ENCODE measurements at regions not wholly inside any gene's neighbourhood (a gene's known extent, or its start where the extent isn't known, plus 50 kb on each side); places are given as distances from the start of the nearest gene placed in this dataset.

GRCh38 chr3:72560846-72561675, 287.2 kb downstream of the SHQ1 start:
- Histone ChIP-seq H3K27ac (ENCODE audit: low read depth, low read length) (no peak overlapping the region), H3K4me3 (ENCODE audit: insufficient read depth, low read length, poor library complexity, severe bottlenecking) (no peak overlapping the region), H2AFZ (ENCODE audit: low read depth, low read length, severe bottlenecking) (no peak overlapping the region), H4K20me1 (ENCODE audit: low read depth, low read length) (no peaks in the 10 kb centered on the region), H3K36me3 (ENCODE audit: low read length) (no peaks in the 10 kb centered on the region), H3K9me2 (replicated peaks; ENCODE audit: insufficient read depth, low read length) (no peaks in the 10 kb centered on the region), H3K79me2 (ENCODE audit: insufficient read depth, low read length) (no peaks in the 10 kb centered on the region), H3K9ac (ENCODE audit: low read length) (no peak overlapping the region), H3K9me3 (ENCODE audit: insufficient read depth, low read length) (no peaks in the 10 kb centered on the region), H3F3A (ENCODE audit: insufficient read depth) (no peaks in the 10 kb centered on the region), H3K27me3 (ENCODE audit: low read length) (no peaks in the 10 kb centered on the region), H3K4me2 (ENCODE audit: low read depth, low read length, poor library complexity, severe bottlenecking) (no peak overlapping the region)
- no peak for TF ChIP-seq EZH2phosphoT487 (conservative IDR thresholded peaks at IDR 0.05; ENCODE audit: low read length)
- TF ChIP-seq CTCF (IDR thresholded peaks at IDR 0.05; ENCODE audit: insufficient read depth, low read length, poor library complexity, severe bottlenecking) = no peak

- H3K4me3 ChIP-seq (ENCODE audit: insufficient read depth, low read length, poor library complexity, severe bottlenecking) = no peak overlapping the region
- H3K9me3 ChIP-seq (ENCODE audit: insufficient read depth, low read length) = no peaks in the 10 kb centered on the region
- no peak overlapping the region for H2AFZ ChIP-seq (ENCODE audit: low read depth, low read length, severe bottlenecking)
- no peaks in the 10 kb centered on the region for H3F3A ChIP-seq (ENCODE audit: insufficient read depth)
- TF ChIP-seq EZH2phosphoT487 (conservative IDR thresholded peaks at IDR 0.05; ENCODE audit: low read length) (no peak), CTCF (IDR thresholded peaks at IDR 0.05; ENCODE audit: insufficient read depth, low read length, poor library complexity, severe bottlenecking) (no peak)
- no peaks in the 10 kb centered on the region for H3K9me2 ChIP-seq (replicated peaks; ENCODE audit: insufficient read depth, low read length)
- no peak overlapping the region for H3K27ac ChIP-seq (ENCODE audit: low read depth, low read length)
- H3K36me3 ChIP-seq (ENCODE audit: low read length) = no peaks in the 10 kb centered on the region
- no peaks in the 10 kb centered on the region for H3K79me2 ChIP-seq (ENCODE audit: insufficient read depth, low read length)
- H3K27me3 ChIP-seq (ENCODE audit: low read length) = no peaks in the 10 kb centered on the region
- no peaks in the 10 kb centered on the region for H4K20me1 ChIP-seq (ENCODE audit: low read depth, low read length)
- H3K4me2 ChIP-seq (ENCODE audit: low read depth, low read length, poor library complexity, severe bottlenecking) = no peak overlapping the region
- H3K9ac ChIP-seq (ENCODE audit: low read length) = no peak overlapping the region
Observed at GRCh38 chr3:72559385-72559784, 288.9 kb downstream of the SHQ1 start.

- Histone ChIP-seq H3K9ac (ENCODE audit: low read length) (no peak overlapping the region), H3K27me3 (ENCODE audit: low read length) (no peaks in the 10 kb centered on the region), H3K4me3 (ENCODE audit: insufficient read depth, low read length, poor library complexity, severe bottlenecking) (no peak overlapping the region), H3K27ac (ENCODE audit: low read depth, low read length) (no peak overlapping the region), H4K20me1 (ENCODE audit: low read depth, low read length) (no peaks in the 10 kb centered on the region), H3F3A (ENCODE audit: insufficient read depth) (no peaks in the 10 kb centered on the region), H2AFZ (ENCODE audit: low read depth, low read length, severe bottlenecking) (no peak overlapping the region), H3K9me3 (ENCODE audit: insufficient read depth, low read length) (no peaks in the 10 kb centered on the region), H3K4me2 (ENCODE audit: low read depth, low read length, poor library complexity, severe bottlenecking) (no peak overlapping the region), H3K79me2 (ENCODE audit: insufficient read depth, low read length) (no peaks in the 10 kb centered on the region), H3K9me2 (replicated peaks; ENCODE audit: insufficient read depth, low read length) (no peaks in the 10 kb centered on the region), H3K36me3 (ENCODE audit: low read length) (no peaks in the 10 kb centered on the region)
- TF ChIP-seq EZH2phosphoT487 (conservative IDR thresholded peaks at IDR 0.05; ENCODE audit: low read length) (no peak), CTCF (IDR thresholded peaks at IDR 0.05; ENCODE audit: insufficient read depth, low read length, poor library complexity, severe bottlenecking) (no peak)
Observed at GRCh38 chr3:72558001-72558400, 290.2 kb downstream of the SHQ1 start.

Measured in SU-DHL-6 (cell line).